Panc1 (cell line): ENCODE measurements at regions not wholly inside any gene's neighbourhood (a gene's known extent, or its start where the extent isn't known, plus 50 kb on each side); places are given as distances from the start of the nearest gene placed in this dataset.

Experiments used
- ATAC-seq: fragments of 200-7000 bp; cut with Tn5 transposase; 2 replicates; pipeline ENCODE4 v1.9.1; 2020; ENCODE audit warnings: mild to moderate bottlenecking, moderate library complexity
- BruUV-seq: library from RNA; stranded (reverse); fragments of 400-500 nt; replicated peaks from 2 replicates; lab custom pipeline; 2021; lab: Mats Ljungman, UMichigan
- CTCF ChIA-PET: fragments of 300-600 bp; sonication (Branson Sonifier 250); formaldehyde crosslinking; loops from one replicate; lab custom pipeline; 2022; ENCODE audit warnings: antibody characterized with exemption; lab: Charles Lee
- POLR2A ChIA-PET: fragments of 300-600 bp; sonication (Branson Sonifier 250); formaldehyde crosslinking; loops from one replicate; lab custom pipeline; 2022; ENCODE audit warnings: antibody characterized with exemption; lab: Charles Lee
- DNase-seq: peaks from one replicate; pipeline ENCODE4 v3.0.0-alpha.2; 2010; ENCODE audit warnings: low read depth, low spot score
- H3K27ac ChIP-seq: 2 replicates; pipeline ENCODE4 v1.5.1; 2011; ENCODE audit warnings: mild to moderate bottlenecking, low read length, inconsistent platforms
- H3K27me3 ChIP-seq: fragments of 200-500 bp; sonication (Bioruptor generic); 2 replicates; pipeline ENCODE4 v1.6.0; 2014; ENCODE audit warnings: low read length, inconsistent platforms; ENCODE audit not compliant: control insufficient read depth, insufficient read depth
- H3K36me3 ChIP-seq: fragments of 200-500 bp; sonication (Bioruptor generic); 2 replicates; pipeline ENCODE4 v1.5.1; 2014; ENCODE audit warnings: inconsistent platforms, mild to moderate bottlenecking, low read length, moderate library complexity; ENCODE audit not compliant: control insufficient read depth, insufficient read depth
- H3K4me1 ChIP-seq: 2 replicates; pipeline ENCODE4 v1.5.1; 2011; ENCODE audit warnings: inconsistent platforms, mild to moderate bottlenecking, low read length, moderate library complexity; ENCODE audit not compliant: control insufficient read depth, insufficient read depth
- H3K4me3 ChIP-seq, 2 experiments: 2 replicates each; pipeline ENCODE4 v1.5.1; 2011 to 2012; ENCODE audit warnings: low read depth in 2 of 2, low read length in 2 of 2, mild to moderate bottlenecking in 2 of 2, inconsistent platforms in 1 of 2, moderate library complexity in 1 of 2
- H3K9me3 ChIP-seq: fragments of 200-500 bp; sonication (Bioruptor generic); 2 replicates; pipeline ENCODE4 v1.5.1; 2014; ENCODE audit warnings: low read depth, mild to moderate bottlenecking, inconsistent platforms, low read length, moderate library complexity; ENCODE audit not compliant: control insufficient read depth, insufficient read depth
- POLR2AphosphoS5 ChIP-seq: IDR thresholded peaks from 2 replicates; pipeline ENCODE4 v1.6.1; 2012; ENCODE audit warnings: mild to moderate bottlenecking, low read depth, low read length, moderate library complexity
- SIN3A ChIP-seq: IDR thresholded peaks from 2 replicates; pipeline ENCODE4 v1.6.1; 2012; ENCODE audit warnings: low read depth, mild to moderate bottlenecking, low read length, moderate library complexity, borderline replicate concordance; ENCODE audit not compliant: insufficient read depth
- TCF7L2 ChIP-seq: IDR thresholded peaks from 2 replicates; pipeline ENCODE4 v1.6.1; 2011; ENCODE audit warnings: mild to moderate bottlenecking, low read depth, low read length, inconsistent platforms
- in situ Hi-C: cut with HindIII; loops from 2 replicates; pipeline ENCODE4 v1.10.0; 2016; ENCODE audit warnings: low sequenced_read_pairs, low pct_unique_long_range_greater_than_20kb
- intact Hi-C: fragments of 100-400 bp; cut with micrococcal nuclease; formaldehyde crosslinking; loops from one replicate; pipeline ENCODE4 v1.10.0; 2022; ENCODE audit not compliant: unreplicated experiment
- TF ChIP-seq, protein P1 (sequence below): fragments of 450-650 bp; IDR thresholded peaks from 2 replicates; pipeline ENCODE4 v1.5.1; 2017; ENCODE audit warnings: mild to moderate bottlenecking
- TF ChIP-seq, protein P2 (sequence below), 2 experiments: IDR thresholded peaks; 2 replicates each; pipeline ENCODE4 v1.6.1; 2011 to 2012; ENCODE audit warnings: low read depth in 2 of 2, control low read depth in 1 of 2, low read length in 1 of 2, mild to moderate bottlenecking in 1 of 2, moderate library complexity in 1 of 2; ENCODE audit not compliant: insufficient read depth in 1 of 2

DNA sequence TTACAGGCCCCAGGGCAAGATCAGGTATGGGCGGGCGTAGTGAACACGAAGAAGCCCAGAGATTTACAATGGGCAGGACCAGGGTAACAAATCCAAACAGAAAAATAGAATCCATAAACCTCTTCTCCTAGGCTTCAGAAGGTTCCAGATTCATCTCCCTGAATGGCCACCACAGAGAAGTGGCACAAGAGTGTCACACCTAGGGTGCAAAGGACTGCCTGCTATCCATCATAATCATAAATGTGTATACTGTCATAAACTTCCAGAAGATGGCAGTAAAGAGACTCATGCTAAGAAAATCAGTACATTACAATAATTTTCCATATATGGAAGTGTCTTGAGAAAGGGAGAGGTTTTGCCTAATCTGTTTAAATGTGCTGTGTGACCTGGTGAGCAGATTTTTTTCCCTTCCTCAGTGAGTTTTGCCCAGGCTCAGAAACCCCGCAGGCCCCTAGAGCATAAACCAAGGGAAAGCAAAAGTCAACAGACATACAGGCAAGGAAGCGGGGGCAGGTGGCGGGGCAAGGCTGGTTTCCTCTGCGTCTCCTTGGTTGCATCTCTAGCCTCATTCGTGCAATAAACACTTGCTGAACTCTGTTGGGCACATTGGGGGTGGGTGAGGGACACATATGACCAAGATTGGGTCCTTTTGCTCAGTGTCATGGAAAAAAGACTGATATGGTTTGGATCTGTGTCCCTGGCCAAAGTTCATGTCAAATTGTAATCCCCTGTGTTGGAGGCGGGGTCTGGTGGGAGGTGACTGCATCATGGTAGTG lies 92.0 kb upstream of the CDH5 start:
- H3K9me3 ChIP-seq = no peaks in the 10 kb centered on the region
- no peaks in the 10 kb centered on the region for H3K36me3 ChIP-seq
- ChIA-PET POLR2A (no interaction called here), CTCF (no interaction called here)
- no peaks in the 10 kb centered on the region for H3K4me1 ChIP-seq
- no peaks in the 10 kb centered on the region for H3K27me3 ChIP-seq
- DNase-seq = no peak
- TF ChIP-seq, protein P1, sequence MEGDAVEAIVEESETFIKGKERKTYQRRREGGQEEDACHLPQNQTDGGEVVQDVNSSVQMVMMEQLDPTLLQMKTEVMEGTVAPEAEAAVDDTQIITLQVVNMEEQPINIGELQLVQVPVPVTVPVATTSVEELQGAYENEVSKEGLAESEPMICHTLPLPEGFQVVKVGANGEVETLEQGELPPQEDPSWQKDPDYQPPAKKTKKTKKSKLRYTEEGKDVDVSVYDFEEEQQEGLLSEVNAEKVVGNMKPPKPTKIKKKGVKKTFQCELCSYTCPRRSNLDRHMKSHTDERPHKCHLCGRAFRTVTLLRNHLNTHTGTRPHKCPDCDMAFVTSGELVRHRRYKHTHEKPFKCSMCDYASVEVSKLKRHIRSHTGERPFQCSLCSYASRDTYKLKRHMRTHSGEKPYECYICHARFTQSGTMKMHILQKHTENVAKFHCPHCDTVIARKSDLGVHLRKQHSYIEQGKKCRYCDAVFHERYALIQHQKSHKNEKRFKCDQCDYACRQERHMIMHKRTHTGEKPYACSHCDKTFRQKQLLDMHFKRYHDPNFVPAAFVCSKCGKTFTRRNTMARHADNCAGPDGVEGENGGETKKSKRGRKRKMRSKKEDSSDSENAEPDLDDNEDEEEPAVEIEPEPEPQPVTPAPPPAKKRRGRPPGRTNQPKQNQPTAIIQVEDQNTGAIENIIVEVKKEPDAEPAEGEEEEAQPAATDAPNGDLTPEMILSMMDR = peak; percentile 54
- TF ChIP-seq POLR2AphosphoS5 = no peak
- intact Hi-C loops (loop anchor here (1.0 to 10.0 kb wide), 3 partner anchors 41 to 1140 kb away; no protein-coding TSS in a partner anchor), in situ Hi-C loops (no loop called here)
- H3K4me3 ChIP-seq = no peak overlapping the region
- peak; percentile 72 for ATAC-seq
- no peak overlapping the region for H3K27ac ChIP-seq
- BruUV-seq = no TSS peak

DNA sequence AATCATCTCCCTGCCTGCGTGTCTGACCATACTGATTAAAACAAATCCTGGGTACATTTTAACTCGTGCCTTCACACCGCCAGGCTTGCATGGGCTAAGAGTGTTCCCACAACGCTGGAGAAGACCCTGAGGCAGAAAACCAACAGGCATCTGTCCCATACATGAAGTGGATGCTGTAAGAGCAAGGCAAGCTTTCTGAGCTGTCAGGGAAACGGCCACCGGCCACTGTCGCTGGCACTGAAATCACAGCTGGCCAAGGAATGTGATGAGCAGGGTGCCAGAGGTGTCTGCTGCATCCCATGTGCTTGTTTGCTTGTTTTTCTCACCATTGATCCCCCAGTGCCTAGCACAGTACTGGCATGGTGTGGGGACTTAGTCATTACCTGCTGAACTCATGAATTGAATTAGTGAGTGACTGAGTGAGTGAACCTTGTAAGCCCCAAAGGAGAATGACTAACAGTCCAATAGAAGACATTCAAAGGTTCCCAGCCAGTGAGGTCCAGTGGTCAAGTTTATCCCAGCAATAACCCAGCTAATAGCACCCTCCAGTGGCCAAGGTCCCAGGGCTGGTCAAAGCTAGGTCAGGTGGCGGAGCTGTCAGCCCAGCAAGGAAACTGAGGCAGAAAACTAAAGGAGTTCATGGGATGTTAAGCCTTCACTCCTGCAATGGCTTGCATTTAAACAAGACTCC lies 92.7 kb upstream of the CDH5 start:
- Histone ChIP-seq H3K27ac (no peak overlapping the region), H3K27me3 (no peaks in the 10 kb centered on the region), H3K4me3 (no peak overlapping the region), H3K4me1 (no peaks in the 10 kb centered on the region), H3K36me3 (no peaks in the 10 kb centered on the region), H3K9me3 (no peaks in the 10 kb centered on the region)
- ATAC-seq = no peak
- CTCF ChIA-PET = no interaction called here
- in situ Hi-C loops = no loop called here
- TF ChIP-seq, protein P1 = peak; percentile 55; the same call in 1 of the 2 replicates
- no peak for TF ChIP-seq SIN3A
- intact Hi-C loops = loop anchor here (5.0 to 10.0 kb wide), 2 partner anchors 209 to 1139 kb away; no protein-coding TSS in a partner anchor
- no peak for DNase-seq
- BruUV-seq = no TSS peak
- POLR2A ChIA-PET = no interaction called here

DNA sequence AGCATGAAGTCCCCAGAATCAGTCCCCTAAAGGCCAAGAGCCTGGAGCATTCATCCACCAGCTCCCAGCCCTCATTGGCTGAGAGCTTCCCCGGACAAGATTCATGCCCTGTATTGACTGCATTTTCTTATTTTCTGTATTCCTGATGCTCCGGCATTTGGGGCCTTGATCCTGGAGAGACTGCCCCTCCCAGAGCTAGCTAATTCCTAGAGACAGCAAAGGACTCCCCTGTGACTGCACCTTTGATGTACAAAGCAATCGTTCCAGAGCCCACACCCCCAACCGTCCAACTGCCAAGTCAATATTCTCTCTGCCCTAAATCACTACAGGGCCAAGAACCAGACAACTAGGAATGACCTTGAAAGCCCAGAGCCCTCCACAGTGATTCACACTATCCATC lies 93.4 kb upstream of the CDH5 start:
- DNase-seq (no peak), ATAC-seq (no peak)
- no TSS peak for BruUV-seq
- H3K9me3 ChIP-seq = no peaks in the 10 kb centered on the region
- no peak overlapping the region for H3K4me3 ChIP-seq
- intact Hi-C loops (loop anchor here (5.0 to 10.0 kb wide), 2 partner anchors 209 to 1138 kb away; no protein-coding TSS in a partner anchor), in situ Hi-C loops (no loop called here)
- no peaks in the 10 kb centered on the region for H3K4me1 ChIP-seq
- H3K27ac ChIP-seq = no peak overlapping the region
- H3K36me3 ChIP-seq = no peaks in the 10 kb centered on the region
- CTCF ChIA-PET = no interaction called here
- POLR2A ChIA-PET = no interaction called here
- TF ChIP-seq TCF7L2 = no peak
- no peak for TF ChIP-seq POLR2AphosphoS5
- TF ChIP-seq, protein P2, sequence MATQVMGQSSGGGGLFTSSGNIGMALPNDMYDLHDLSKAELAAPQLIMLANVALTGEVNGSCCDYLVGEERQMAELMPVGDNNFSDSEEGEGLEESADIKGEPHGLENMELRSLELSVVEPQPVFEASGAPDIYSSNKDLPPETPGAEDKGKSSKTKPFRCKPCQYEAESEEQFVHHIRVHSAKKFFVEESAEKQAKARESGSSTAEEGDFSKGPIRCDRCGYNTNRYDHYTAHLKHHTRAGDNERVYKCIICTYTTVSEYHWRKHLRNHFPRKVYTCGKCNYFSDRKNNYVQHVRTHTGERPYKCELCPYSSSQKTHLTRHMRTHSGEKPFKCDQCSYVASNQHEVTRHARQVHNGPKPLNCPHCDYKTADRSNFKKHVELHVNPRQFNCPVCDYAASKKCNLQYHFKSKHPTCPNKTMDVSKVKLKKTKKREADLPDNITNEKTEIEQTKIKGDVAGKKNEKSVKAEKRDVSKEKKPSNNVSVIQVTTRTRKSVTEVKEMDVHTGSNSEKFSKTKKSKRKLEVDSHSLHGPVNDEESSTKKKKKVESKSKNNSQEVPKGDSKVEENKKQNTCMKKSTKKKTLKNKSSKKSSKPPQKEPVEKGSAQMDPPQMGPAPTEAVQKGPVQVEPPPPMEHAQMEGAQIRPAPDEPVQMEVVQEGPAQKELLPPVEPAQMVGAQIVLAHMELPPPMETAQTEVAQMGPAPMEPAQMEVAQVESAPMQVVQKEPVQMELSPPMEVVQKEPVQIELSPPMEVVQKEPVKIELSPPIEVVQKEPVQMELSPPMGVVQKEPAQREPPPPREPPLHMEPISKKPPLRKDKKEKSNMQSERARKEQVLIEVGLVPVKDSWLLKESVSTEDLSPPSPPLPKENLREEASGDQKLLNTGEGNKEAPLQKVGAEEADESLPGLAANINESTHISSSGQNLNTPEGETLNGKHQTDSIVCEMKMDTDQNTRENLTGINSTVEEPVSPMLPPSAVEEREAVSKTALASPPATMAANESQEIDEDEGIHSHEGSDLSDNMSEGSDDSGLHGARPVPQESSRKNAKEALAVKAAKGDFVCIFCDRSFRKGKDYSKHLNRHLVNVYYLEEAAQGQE (IDR thresholded peaks at IDR 0.05; ENCODE audit: insufficient read depth in 1 of 2, low read depth in 2 of 2, low read length in 1 of 2) = no peak
- no peak for TF ChIP-seq SIN3A
- TF ChIP-seq, protein P1 = no peak
- no peaks in the 10 kb centered on the region for H3K27me3 ChIP-seq
